ENCODE measurements at regions not wholly inside any gene's neighbourhood (a gene's known extent, or its start where the extent isn't known, plus 50 kb on each side); places are given as distances from the start of the nearest gene placed in this dataset.

DNA sequence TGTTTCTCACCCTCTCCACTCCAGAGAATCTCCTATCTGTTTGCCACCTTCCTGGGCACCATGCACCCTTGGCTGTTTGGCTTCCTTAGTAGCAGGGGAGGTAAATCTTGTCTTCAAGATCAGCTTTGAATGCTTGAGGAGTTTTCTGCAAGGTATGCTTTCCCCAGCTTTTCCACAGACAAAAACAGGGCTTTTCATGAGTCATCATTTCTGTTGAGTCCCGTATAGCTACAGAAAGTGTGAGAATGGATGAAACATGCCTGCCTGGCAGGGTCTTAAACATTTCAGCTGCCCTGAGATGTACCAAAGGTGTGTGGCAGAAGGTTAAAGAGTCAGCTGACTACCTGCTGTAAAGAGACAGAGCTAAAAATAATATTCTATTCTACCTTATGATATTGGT is 875.2 kb upstream of the EEF2KMT start:
- TF ChIP-seq GLIS3 (CRISPR knock-in tag; IDR thresholded peaks at IDR 0.05): no peak
- no peak for TF ChIP-seq RARB (CRISPR knock-in tag; IDR thresholded peaks at IDR 0.05)
- no peak for TF ChIP-seq OSR1 (CRISPR knock-in tag; IDR thresholded peaks at IDR 0.05)
- TF ChIP-seq ZNF8 (CRISPR knock-in tag; IDR thresholded peaks at IDR 0.05): no peak
- TF ChIP-seq ZFP30 (CRISPR knock-in tag; IDR thresholded peaks at IDR 0.05): no peak
- TF ChIP-seq ZFP3 (CRISPR knock-in tag; IDR thresholded peaks at IDR 0.05): no peak
- TF ChIP-seq, protein P1, sequence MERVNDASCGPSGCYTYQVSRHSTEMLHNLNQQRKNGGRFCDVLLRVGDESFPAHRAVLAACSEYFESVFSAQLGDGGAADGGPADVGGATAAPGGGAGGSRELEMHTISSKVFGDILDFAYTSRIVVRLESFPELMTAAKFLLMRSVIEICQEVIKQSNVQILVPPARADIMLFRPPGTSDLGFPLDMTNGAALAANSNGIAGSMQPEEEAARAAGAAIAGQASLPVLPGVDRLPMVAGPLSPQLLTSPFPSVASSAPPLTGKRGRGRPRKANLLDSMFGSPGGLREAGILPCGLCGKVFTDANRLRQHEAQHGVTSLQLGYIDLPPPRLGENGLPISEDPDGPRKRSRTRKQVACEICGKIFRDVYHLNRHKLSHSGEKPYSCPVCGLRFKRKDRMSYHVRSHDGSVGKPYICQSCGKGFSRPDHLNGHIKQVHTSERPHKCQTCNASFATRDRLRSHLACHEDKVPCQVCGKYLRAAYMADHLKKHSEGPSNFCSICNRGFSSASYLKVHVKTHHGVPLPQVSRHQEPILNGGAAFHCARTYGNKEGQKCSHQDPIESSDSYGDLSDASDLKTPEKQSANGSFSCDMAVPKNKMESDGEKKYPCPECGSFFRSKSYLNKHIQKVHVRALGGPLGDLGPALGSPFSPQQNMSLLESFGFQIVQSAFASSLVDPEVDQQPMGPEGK (CRISPR knock-in tag; IDR thresholded peaks at IDR 0.05; ENCODE audit: borderline replicate concordance): no peak

Data from SK-N-SH treated with all-trans-retinoic acid at 6 μM for 48 hours (cell line).